HS-27A (cell line): ENCODE measurements at regions not wholly inside any gene's neighbourhood (a gene's known extent, or its start where the extent isn't known, plus 50 kb on each side); places are given as distances from the start of the nearest gene placed in this dataset.

Experiments used
- DNase-seq: peaks from one replicate; pipeline ENCODE4 v3.0.0-alpha.2; 2012; ENCODE audit warnings: low read depth, missing footprints

GRCh38 chr5:160511280-160511929 is 89.8 kb downstream of the PTTG1 start:
- no peak for DNase-seq
